GM19043 (cell line): ENCODE measurements at regions not wholly inside any gene's neighbourhood (a gene's known extent, or its start where the extent isn't known, plus 50 kb on each side); places are given as distances from the start of the nearest gene placed in this dataset.
"Not testable (repeated sequence)": the region's sequence is repeated elsewhere in the genome, so short reads cannot be mapped to it uniquely, and the experiment has no call there.

ENCODE experiments used
- ATAC-seq: cut with Tn5 transposase; IDR thresholded peaks from one replicate; pipeline ENCODE4 v1.9.1; 2021; ENCODE audit warnings: low read depth; ENCODE audit not compliant: unreplicated experiment

DNA sequence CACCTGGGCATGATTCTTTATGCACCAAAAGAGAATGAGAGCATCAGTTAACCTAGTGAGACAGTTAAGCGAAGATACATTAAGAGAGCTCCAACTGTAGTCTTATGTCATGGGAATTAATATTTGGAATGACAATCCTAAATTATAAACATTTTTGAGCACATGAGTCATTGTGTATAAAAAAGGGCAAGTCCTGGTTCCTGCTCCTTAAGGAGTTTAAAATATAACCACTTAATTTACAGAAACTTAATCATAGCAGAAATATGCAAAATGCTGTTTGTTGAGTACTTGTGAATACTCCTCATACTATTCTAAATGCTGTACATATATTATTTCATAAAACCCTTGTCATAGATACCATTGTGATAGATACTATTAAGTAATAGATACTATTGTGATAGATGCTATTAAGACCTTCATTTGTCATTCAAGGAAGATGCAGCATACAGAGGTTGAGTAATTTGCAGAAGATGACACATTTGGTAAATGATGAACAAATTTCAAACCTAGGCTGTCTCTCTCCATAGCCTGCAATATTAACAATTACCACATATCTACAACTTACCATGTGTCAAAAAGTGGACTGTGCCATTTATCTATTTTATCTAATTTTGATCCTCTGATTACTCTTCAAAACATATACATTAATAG lies 301.0 kb downstream of the TBC1D4 start:
- ATAC-seq: no peak

DNA sequence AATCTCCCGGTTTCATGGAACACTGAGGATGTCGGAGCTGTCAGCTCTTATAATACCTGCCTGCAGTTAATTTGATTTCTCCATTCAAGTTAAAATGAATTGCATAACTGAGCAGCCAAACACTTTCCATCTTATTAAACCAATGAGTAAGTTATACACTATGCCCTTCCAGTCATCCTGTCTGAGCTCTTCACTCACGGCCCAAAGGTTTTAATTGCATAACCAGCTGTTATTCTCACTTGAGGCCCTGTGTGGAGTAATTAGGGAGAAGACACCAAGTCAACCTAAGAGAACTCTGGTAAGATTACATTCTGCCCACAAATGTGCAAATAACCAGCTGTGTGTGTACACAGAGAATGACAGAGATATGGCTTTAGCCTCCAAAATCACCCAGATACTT lies 303.5 kb downstream of the TBC1D4 start:
- ATAC-seq: no peak

DNA sequence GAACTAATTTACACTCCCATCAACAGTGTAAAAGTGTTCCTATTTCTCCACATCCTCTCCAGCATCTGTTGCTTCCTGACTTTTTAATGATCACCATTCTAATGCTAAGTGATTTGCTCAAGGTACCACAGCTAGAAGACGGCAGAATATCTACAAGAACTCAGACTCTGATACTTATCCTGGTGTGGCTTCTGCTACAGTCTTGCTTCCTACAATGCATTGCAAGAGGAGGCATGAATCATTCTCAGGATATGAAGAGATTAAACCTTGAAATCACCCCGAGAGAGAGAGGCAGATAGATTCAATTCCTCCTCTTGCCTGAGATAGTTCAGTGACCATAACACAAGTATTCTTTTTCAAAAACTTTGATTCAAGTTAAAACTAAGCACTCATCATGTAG lies 306.4 kb downstream of the TBC1D4 start:
- no peak for ATAC-seq

DNA sequence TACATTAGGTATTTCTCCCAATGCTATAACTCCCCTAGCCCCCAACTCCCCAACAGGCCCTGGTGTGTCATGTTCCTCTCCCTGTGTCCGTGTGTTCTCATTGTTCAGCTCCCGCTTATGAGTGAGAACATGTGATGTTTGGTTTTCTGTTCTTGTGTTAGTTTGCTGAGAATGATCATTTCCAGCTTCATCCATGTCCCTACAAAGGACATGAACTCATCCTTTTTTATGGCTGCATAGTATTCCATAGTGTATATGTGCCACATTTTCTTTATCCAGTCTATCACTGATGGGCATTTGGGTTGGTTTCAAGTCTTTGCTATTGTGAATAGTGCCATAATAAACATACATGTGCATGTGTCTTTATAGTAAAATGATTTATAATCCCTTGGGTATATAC lies 306.9 kb downstream of the TBC1D4 start:
- ATAC-seq: not testable (repeated sequence)

GRCh38 chr13:75174481-75174880 lies 307.5 kb downstream of the TBC1D4 start:
- ATAC-seq: no peak

- no peak for ATAC-seq
These were observed 308.3 kb downstream of the TBC1D4 start for GRCh38 chr13:75173457-75174356.

DNA sequence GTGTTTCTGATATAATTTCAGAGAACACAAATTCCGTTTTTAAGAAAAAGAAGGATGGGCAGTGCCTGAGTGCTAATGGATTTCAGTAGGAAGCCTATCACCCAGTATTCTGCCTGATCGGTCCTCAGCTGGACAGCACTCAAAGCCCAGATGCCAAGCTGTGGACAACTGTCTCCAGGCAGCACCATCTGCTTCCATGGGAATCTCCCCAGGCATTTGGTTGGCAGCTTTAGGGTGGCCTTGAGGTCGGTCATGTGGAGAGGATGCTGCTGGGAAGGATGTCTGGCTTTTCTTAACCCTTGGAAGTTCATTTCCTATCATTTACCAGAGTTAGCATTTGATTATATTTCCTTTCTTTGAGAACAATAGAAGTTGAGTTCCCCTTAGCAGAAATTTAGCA lies 311.7 kb downstream of the TBC1D4 start:
- no peak for ATAC-seq

DNA sequence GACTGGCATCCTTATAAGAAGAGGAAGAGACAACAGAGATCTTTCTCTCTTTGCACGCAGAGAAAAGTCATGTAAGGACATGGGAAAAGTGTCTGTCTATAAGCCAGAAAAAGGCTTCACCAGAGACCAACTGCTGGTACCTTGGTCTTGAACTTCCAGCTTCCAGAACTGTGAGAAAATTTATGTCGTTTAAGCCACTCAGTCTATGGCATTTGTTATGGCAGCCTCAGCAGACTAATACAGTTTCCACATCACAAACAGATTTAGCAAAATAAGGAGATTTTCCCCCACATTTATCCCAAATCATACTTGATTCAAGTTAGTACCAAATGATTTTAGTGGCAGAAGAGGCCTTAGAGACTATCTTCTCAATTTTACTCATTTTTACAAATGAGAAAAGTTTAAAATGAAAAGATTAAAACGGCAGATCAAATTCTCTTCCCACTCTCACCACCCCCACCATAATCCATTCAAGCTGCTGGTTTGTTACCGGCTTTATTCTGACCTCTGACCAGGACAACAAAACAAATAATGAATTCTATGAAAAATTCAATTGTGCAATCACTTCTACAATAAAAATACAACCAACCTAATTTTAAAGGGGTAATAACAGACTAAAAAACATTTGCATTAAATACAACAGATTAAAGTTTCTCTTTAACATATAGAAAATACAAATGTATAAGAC lies 316.3 kb downstream of the TBC1D4 start:
- ATAC-seq: no peak

DNA sequence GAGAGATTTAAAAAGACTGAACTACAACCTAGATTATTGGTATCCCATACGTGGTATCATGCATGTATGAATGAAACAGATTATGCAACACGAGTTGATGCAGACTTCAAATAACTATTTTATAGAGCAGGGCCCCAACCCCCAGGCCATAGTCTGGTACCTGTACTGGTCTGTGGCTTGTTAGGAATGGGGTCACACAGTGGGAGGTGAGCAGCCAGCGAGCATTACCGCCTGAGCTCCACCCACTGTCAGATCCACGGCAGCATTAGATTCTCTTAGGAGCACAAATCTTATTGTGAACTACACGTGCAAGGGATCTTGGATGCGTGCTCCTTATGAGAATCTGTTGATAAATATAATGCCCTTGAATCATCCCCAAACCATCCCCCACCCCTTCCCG lies 320.2 kb downstream of the TBC1D4 start:
- ATAC-seq: no peak

DNA sequence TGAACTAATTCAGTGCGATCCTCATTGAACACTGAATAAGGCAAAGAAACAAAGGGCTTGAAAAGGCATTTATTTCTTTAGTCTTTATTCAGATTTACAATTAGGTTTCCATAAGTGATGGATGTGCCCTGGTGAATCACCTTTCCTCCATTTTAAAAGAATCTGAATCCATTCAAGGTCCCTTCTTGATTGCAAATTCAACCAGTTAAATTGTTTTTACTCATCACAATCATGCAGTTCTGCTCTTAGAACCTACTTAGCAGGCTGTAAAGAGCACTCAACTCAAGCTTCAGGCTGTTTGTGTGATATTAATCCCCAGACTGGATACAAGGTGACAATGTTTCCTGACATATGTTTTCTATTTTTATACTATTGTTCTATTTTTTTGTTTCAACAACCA lies 321.0 kb downstream of the TBC1D4 start:
- no peak for ATAC-seq

DNA sequence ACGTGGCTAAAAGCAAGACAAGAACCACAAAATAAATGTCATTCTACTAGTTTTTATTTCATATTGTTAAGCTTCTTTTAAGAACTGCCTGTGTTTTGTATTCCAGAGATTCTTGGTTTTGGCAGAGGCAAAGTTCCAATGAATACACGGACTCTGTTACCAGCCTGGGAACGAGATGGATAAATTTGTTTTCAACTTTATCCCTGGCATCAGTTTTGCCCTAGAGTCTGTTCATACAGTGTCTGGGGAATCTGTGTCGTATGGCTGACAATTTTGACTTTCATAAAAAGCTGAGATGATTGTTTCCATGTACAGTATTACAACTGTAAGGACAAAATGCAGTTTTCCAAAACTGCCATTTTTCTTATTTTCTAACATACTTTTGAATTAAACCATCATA lies 327.6 kb downstream of the TBC1D4 start:
- no peak for ATAC-seq

DNA sequence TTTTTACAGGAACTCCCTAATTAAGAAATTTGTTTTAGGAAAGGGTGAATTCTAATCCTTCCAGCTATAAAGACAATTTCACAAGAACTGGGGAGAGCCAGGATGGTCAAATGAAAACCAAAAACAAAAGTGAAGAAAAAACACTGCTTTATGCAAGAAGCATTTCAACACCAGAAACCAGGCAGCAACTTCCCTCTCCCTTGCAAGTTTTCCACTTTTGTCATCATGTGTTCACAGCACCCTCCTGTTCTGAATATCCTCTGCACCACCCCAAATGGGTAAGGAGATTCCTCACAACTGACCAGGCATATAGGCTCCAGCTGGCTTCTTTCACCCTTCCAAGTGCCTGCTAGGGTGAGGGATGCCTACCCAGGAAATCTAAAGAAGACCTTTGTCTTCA lies 328.1 kb downstream of the TBC1D4 start:
- no peak for ATAC-seq

- no peak for ATAC-seq
These were observed 328.6 kb downstream of the TBC1D4 start for GRCh38 chr13:75153386-75153785.

DNA sequence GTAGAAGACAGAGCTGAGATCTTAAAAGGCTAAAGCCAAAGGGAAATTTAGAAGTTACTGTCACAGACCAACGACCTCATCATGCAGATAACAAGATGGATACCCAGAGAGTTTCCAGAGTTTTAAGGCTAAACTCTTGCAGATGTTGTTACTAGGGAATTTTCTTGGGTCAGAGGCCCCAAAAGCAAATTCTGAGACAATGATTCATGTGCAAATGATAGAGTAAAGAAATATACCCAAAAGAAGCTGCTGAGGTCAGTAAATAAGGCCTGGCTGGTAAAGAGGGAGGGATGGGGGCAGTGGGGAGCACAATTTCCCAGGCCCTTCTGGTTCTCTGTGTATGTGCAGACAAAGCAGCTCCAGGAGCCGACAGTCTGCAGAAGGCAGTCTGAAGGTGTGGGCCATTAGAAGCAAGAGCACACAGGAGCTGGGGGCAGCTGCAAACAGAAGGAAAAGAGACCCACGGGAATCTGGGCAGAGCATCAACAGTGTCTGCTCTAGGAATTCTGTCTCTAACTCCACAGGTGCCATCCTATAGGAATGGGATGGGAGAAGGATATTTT lies 330.8 kb downstream of the TBC1D4 start:
- no peak for ATAC-seq

DNA sequence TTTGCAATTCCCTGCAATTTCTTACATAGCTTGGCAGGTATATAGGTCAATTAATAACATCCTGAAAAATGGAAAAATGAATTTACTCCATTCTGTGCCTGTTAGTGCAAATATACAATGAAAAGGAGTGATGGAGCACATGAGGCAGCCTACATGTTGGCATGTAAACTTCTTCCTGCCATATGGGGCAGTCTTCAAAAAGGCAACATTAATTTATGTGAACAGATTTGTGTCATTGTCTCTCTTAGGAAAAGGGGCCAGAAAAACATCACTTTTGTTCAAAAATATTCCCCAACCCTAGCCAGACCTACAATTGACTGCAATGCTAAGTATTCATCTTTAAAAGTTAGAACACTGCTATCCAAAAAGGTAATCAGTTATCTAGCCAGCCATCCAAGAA lies 332.2 kb downstream of the TBC1D4 start:
- ATAC-seq: no peak

GRCh38 chr13:75147946-75148345 lies 334.0 kb downstream of the TBC1D4 start:
- ATAC-seq: no peak

DNA sequence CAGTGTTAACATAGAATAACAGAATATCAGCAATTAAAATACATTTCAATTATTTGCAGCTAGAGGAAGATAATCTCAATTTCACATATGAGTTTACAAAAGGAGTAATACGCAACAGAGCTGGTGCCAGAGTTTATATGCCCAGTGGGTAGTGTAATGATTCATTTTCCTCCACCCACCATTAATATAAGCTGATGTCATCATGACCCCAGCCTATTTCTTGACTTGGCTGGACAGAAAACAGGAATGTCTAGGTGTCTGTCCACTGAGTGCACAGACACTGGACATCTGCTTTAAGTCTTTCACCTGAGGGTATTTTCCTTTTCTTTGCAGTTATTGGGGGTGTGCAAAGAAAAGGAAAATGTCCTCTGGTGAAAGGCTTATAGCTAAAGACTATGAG lies 335.5 kb downstream of the TBC1D4 start:
- ATAC-seq: no peak

DNA sequence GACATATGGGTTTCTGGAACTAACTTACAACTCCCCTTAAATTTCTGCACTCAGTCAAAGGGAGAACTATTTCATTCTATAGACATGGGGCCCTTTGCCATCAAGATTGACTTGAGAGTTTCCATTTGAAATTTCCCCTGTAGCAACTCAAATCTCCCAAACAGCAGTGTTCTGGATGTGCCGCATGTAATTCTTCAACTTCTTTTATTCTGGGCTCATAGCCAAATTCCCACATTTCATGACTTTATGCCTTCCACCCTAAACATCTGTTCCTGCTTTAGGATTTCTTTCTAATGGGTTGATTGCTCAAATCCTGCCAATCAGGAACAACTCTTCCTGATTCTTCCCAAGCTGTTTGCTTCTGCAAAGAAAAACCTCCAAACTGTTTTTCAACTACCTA lies 336.0 kb downstream of the TBC1D4 start:
- no peak for ATAC-seq

GRCh38 chr13:75139291-75139690 lies 342.7 kb downstream of the TBC1D4 start:
- ATAC-seq: no peak

DNA sequence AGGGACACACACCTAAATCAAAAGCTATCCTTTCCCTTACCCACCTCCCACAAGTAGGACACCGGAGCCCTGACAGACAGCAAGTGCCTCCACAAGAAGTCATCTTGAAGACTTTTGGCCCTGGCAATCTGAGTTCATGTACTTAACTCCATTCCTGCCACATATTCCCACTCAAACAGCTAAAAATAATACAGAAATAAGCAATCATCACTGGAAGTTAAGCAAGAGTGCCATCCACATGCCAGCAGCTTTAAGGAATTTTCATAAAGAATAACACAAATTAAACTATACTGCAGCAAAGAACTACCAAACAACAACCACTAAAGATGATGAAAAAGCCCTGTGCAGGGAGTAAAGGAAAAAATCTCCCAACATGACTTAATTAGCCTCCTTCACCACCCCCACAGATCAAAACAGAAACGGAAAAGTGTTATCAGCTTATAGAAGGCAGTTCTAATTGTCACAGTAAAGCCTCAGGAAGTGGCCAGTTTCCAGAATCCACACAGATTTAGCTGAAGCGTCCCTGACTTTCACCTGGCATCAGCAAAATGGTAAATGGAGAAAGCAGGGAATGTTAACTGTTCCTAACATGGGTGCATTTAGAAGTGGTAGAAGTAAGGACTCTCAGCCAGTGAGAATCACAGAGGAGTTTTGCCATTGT lies 343.9 kb downstream of the TBC1D4 start:
- no peak for ATAC-seq

- no peak for ATAC-seq
These were observed 345.8 kb downstream of the TBC1D4 start for GRCh38 chr13:75136151-75136550.
